D721Med (cell line): ENCODE measurements at regions not wholly inside any gene's neighbourhood (a gene's known extent, or its start where the extent isn't known, plus 50 kb on each side); places are given as distances from the start of the nearest gene placed in this dataset.

Experiments
- DNase-seq: peaks from one replicate; pipeline ENCODE4 v3.0.0; 2011; ENCODE audit warnings: low spot score; ENCODE audit not compliant: insufficient read length
- FAIRE-seq: peaks from 2 replicates; lab custom pipeline; 2011; peaks lifted over from hg19 to GRCh38; lab: Jason Lieb, UNC
- CTCF ChIP-seq: IDR thresholded peaks from 2 replicates; pipeline ENCODE4 v1.5.1; 2012; ENCODE audit warnings: mild to moderate bottlenecking, control low read depth; ENCODE audit not compliant: insufficient read depth; ENCODE audit errors: missing control alignments

- TF ChIP-seq CTCF = no peak
- FAIRE-seq (no peak), DNase-seq (no peak)
Observed at GRCh38 chr13:44270150-44270549, 103.5 kb upstream of the SERP2 start.

GRCh38 chr13:44271031-44271455 is 102.6 kb upstream of the SERP2 start:
- FAIRE-seq = no peak
- no peak for DNase-seq

GRCh38 chr13:44271473-44271872 is 102.2 kb upstream of the SERP2 start:
- FAIRE-seq (no peak), DNase-seq (no peak)
- TF ChIP-seq CTCF = no peak

More at GRCh38 chr13:44271031-44271455, 102.6 kb upstream of the SERP2 start:
- no peak for TF ChIP-seq CTCF

- DNase-seq (no peak), FAIRE-seq (no peak)
- TF ChIP-seq CTCF = no peak
Observed at GRCh38 chr13:44271915-44272341, 101.7 kb upstream of the SERP2 start.

GRCh38 chr13:44272692-44273091 is 100.9 kb upstream of the SERP2 start:
- FAIRE-seq = no peak
- no peak for DNase-seq
- TF ChIP-seq CTCF = no peak

- no peak for TF ChIP-seq CTCF
- no peak for DNase-seq
- no peak for FAIRE-seq
Observed at GRCh38 chr13:44273216-44273615, 100.4 kb upstream of the SERP2 start.

GRCh38 chr13:44273991-44274770 is 99.4 kb upstream of the SERP2 start:
- DNase-seq (no peak), FAIRE-seq (no peak)
- TF ChIP-seq CTCF = no peak
